Fibroblast of lung (primary cell): ENCODE measurements at regions not wholly inside any gene's neighbourhood (a gene's known extent, or its start where the extent isn't known, plus 50 kb on each side); places are given as distances from the start of the nearest gene placed in this dataset.

Source experiments
- DNase-seq, 2 donors: peaks; one replicate each; pipeline versions ENCODE4 v3.0.0 to v3.0.0-alpha.2; 2010; ENCODE audit warnings: low read depth in 2 of 2
- H2AFZ ChIP-seq: 2 replicates; pipeline ENCODE4 v1.5.1; 2012; ENCODE audit warnings: low read length, control low read depth, inconsistent platforms
- H3K27ac ChIP-seq: 2 replicates; pipeline ENCODE4 v1.5.1; 2011; ENCODE audit warnings: low read length, control low read depth; ENCODE audit not compliant: insufficient read depth
- H3K27me3 ChIP-seq: 2 replicates; pipeline ENCODE4 v1.5.1; 2011; ENCODE audit warnings: mild to moderate bottlenecking, low read length; ENCODE audit not compliant: control insufficient read depth, insufficient read depth
- H3K36me3 ChIP-seq: 2 replicates; pipeline ENCODE4 v1.5.1; 2011; ENCODE audit warnings: low read length; ENCODE audit not compliant: control insufficient read depth, insufficient read depth
- H3K4me1 ChIP-seq: 2 replicates; pipeline ENCODE4 v1.5.1; 2011; ENCODE audit warnings: low read length; ENCODE audit not compliant: control insufficient read depth, insufficient read depth; ENCODE audit errors: extremely low read depth
- H3K4me2 ChIP-seq: 2 replicates; pipeline ENCODE4 v1.5.1; 2011; ENCODE audit warnings: low read length, control low read depth; ENCODE audit not compliant: insufficient read depth; ENCODE audit errors: extremely low read depth
- H3K4me3 ChIP-seq, 4 experiments: fragments of 200-600 bp in 1 of 4; sonication (generic) in 1 of 4; replicated peaks in 1 of 4; 2 replicates each; pipeline ENCODE4 v1.5.1; 2011 to 2016; ENCODE audit warnings: low read length in 4 of 4, low read depth in 3 of 4, mild to moderate bottlenecking in 3 of 4, control low read depth in 2 of 4, inconsistent platforms in 1 of 4, mixed read lengths in 1 of 4; ENCODE audit not compliant: insufficient read depth in 1 of 4; ENCODE audit errors: control extremely low read depth in 1 of 4
- H3K79me2 ChIP-seq: 2 replicates; pipeline ENCODE4 v1.5.1; 2012; ENCODE audit warnings: mild to moderate bottlenecking, low read length, inconsistent platforms; ENCODE audit not compliant: control insufficient read depth, insufficient read depth
- H3K9ac ChIP-seq: 2 replicates; pipeline ENCODE4 v1.5.1; 2011; ENCODE audit warnings: mild to moderate bottlenecking, low read length, control low read depth; ENCODE audit not compliant: insufficient read depth
- H3K9me3 ChIP-seq: 2 replicates; pipeline ENCODE4 v1.5.1; 2012; ENCODE audit warnings: low read depth, low read length; ENCODE audit not compliant: control insufficient read depth, insufficient read depth
- H4K20me1 ChIP-seq: 2 replicates; pipeline ENCODE4 v1.5.1; 2011; ENCODE audit warnings: low read length; ENCODE audit not compliant: control insufficient read depth, insufficient read depth; ENCODE audit errors: extremely low read depth
- CTCF ChIP-seq, 2 donors: IDR thresholded peaks in 1 of 2; conservative IDR thresholded peaks in 1 of 2; 1 replicate in 1 of 2; 2 replicates in 1 of 2; pipeline ENCODE4 v1.5.1; 2011 to 2012; ENCODE audit warnings: low read length in 2 of 2, control low read depth in 1 of 2, inconsistent platforms in 1 of 2, low read depth in 1 of 2, mild to moderate bottlenecking in 1 of 2
- EZH2 ChIP-seq: IDR thresholded peaks from 2 replicates; pipeline ENCODE4 v1.5.1; 2012; ENCODE audit warnings: low read length, control low read depth, mild to moderate bottlenecking; ENCODE audit errors: missing control alignments

GRCh38 chr12:47493801-47494200 lies 212.0 kb downstream of the RPAP3 start:
- H3K4me3 ChIP-seq, result no peak overlapping the region
- no peaks in the 10 kb centered on the region for H4K20me1 ChIP-seq
- H3K27me3 ChIP-seq, result no peaks in the 10 kb centered on the region
- no peaks in the 10 kb centered on the region for H3K4me1 ChIP-seq
- no peak overlapping the region for H3K27ac ChIP-seq
- no peaks in the 10 kb centered on the region for H3K79me2 ChIP-seq
- no peak for DNase-seq
- H2AFZ ChIP-seq, result no peak overlapping the region
- no peak for TF ChIP-seq CTCF (conservative IDR thresholded peaks at IDR 0.05 in 1 of 2, IDR thresholded peaks at IDR 0.05 in 1 of 2; ENCODE audit: low read depth in 1 of 2, low read length in 2 of 2)
- no peak for TF ChIP-seq EZH2
- H3K9me3 ChIP-seq, result no peaks in the 10 kb centered on the region
- no peak overlapping the region for H3K4me2 ChIP-seq
- no peak overlapping the region for H3K9ac ChIP-seq
- no peaks in the 10 kb centered on the region for H3K36me3 ChIP-seq

- TF ChIP-seq EZH2, result no peak
- no peak for TF ChIP-seq CTCF (conservative IDR thresholded peaks at IDR 0.05 in 1 of 2, IDR thresholded peaks at IDR 0.05 in 1 of 2; ENCODE audit: low read depth in 1 of 2, low read length in 2 of 2)
- Histone ChIP-seq H2AFZ (no peak overlapping the region), H3K4me2 (no peak overlapping the region), H3K9ac (no peak overlapping the region), H3K79me2 (no peaks in the 10 kb centered on the region), H3K36me3 (no peaks in the 10 kb centered on the region), H3K27me3 (no peaks in the 10 kb centered on the region), H3K4me1 (no peaks in the 10 kb centered on the region), H3K9me3 (no peaks in the 10 kb centered on the region), H3K4me3 (no peak overlapping the region), H3K27ac (no peak overlapping the region), H4K20me1 (no peaks in the 10 kb centered on the region)
- peak in 1 of 2 donors; percentile 3 for DNase-seq
Measured at GRCh38 chr12:47491516-47492305, 214.1 kb downstream of the RPAP3 start.

- H3K79me2 ChIP-seq, result no peaks in the 10 kb centered on the region
- no peak overlapping the region for H2AFZ ChIP-seq
- H3K9ac ChIP-seq, result no peak overlapping the region
- TF ChIP-seq EZH2, result no peak
- no peak for TF ChIP-seq CTCF (conservative IDR thresholded peaks at IDR 0.05 in 1 of 2, IDR thresholded peaks at IDR 0.05 in 1 of 2; ENCODE audit: low read depth in 1 of 2, low read length in 2 of 2)
- H4K20me1 ChIP-seq, result no peaks in the 10 kb centered on the region
- no peaks in the 10 kb centered on the region for H3K27me3 ChIP-seq
- H3K9me3 ChIP-seq, result no peaks in the 10 kb centered on the region
- H3K36me3 ChIP-seq, result no peaks in the 10 kb centered on the region
- no peak overlapping the region for H3K27ac ChIP-seq
- peak in 1 of 2 donors; percentile 61 for DNase-seq
- no peaks in the 10 kb centered on the region for H3K4me1 ChIP-seq
- no peak overlapping the region for H3K4me2 ChIP-seq
- H3K4me3 ChIP-seq, result no peak overlapping the region
Measured at GRCh38 chr12:47488888-47489287, 216.9 kb downstream of the RPAP3 start.
